HepG2 (cell line): ENCODE measurements at regions not wholly inside any gene's neighbourhood (a gene's known extent, or its start where the extent isn't known, plus 50 kb on each side); places are given as distances from the start of the nearest gene placed in this dataset.

Experiments
- ATAC-seq: fragments of 200-7000 bp; cut with Tn5 transposase; 3 replicates; pipeline ENCODE4 v1.9.1; 2020; ENCODE audit warnings: mild to moderate bottlenecking, moderate library complexity
- BruUV-seq: library from RNA; stranded (reverse); fragments of 400-500 nt; replicated peaks from 2 replicates; lab custom pipeline; 2021; lab: Mats Ljungman, UMichigan
- CTCF ChIA-PET: fragments of 300-600 bp; formaldehyde crosslinking; extraction: SDS; loops from one replicate; lab custom pipeline; 2021; ENCODE audit warnings: low total read pairs, inconsistent platforms, low intra/inter-chr PET ratio; lab: Yijun Ruan, JAX
- POLR2A ChIA-PET: fragments of 350-600 bp; sonication (Branson Sonifier 250); formaldehyde crosslinking; loops from one replicate; lab custom pipeline; 2020; ENCODE audit warnings: antibody characterized with exemption, inconsistent platforms; lab: Yijun Ruan, JAX
- DNase-seq: peaks from one replicate; pipeline ENCODE4 v3.0.0-alpha.2; 2015; ENCODE audit warnings: low spot score
- FAIRE-seq: peaks from 3 replicates; lab custom pipeline; 2011; peaks lifted over from hg19 to GRCh38; lab: Jason Lieb, UNC
- H2AFZ ChIP-seq: one replicate; pipeline ENCODE4 v1.6.1; 2011; ENCODE audit warnings: low read length, inconsistent platforms
- H3K27ac ChIP-seq: fragments of 300-600 bp; 3 replicates; pipeline ENCODE4 v1.8.0; 2011; ENCODE audit warnings: mixed run types, mild to moderate bottlenecking, mixed read lengths, low read length, inconsistent platforms; ENCODE audit not compliant: insufficient read depth; ENCODE audit errors: extremely low read length
- H3K27me3 ChIP-seq, 2 experiments: fragments of 200-600 bp in 1 of 2; 2 replicates in 1 of 2; 3 replicates in 1 of 2; pipeline versions ENCODE4 v1.6.0 to v1.8.0; 2011; ENCODE audit warnings: low read length in 2 of 2, mild to moderate bottlenecking in 2 of 2, moderate library complexity in 2 of 2, inconsistent platforms in 1 of 2; ENCODE audit not compliant: insufficient read depth in 2 of 2, control insufficient read depth in 1 of 2
- H3K36me3 ChIP-seq, 2 experiments: fragments of 200-600 bp in 1 of 2; replicated peaks in 1 of 2; 2 replicates in 1 of 2; 3 replicates in 1 of 2; pipeline versions ENCODE4 v1.5.1 to v1.8.0; 2011; ENCODE audit warnings: low read length in 2 of 2, inconsistent platforms in 1 of 2; ENCODE audit not compliant: insufficient read depth in 2 of 2, control insufficient read depth in 1 of 2
- H3K4me1 ChIP-seq: 2 replicates; pipeline ENCODE4 v1.5.1; 2012; ENCODE audit warnings: low read length, inconsistent platforms; ENCODE audit not compliant: insufficient read depth
- H3K4me2 ChIP-seq: 2 replicates; pipeline ENCODE4 v1.6.0; 2011; ENCODE audit warnings: low read depth, low read length, inconsistent platforms
- H3K4me3 ChIP-seq, 3 experiments: fragments of 200-600 bp in 1 of 3; sonication (generic), shearing (Covaris generic) in 1 of 3; replicated peaks in 1 of 3; 2 replicates each; pipeline ENCODE4 v1.5.1; 2011 to 2016; ENCODE audit warnings: low read length in 3 of 3, inconsistent platforms in 2 of 3, low read depth in 2 of 3, mild to moderate bottlenecking in 2 of 3, control low read depth in 1 of 3, mixed read lengths in 1 of 3; ENCODE audit not compliant: insufficient read depth in 1 of 3
- H3K79me2 ChIP-seq: one replicate; pipeline ENCODE4 v1.6.1; 2011; ENCODE audit warnings: low read length, inconsistent platforms; ENCODE audit not compliant: insufficient read depth
- H3K9ac ChIP-seq: 2 replicates; pipeline ENCODE4 v1.6.0; 2011; ENCODE audit warnings: mild to moderate bottlenecking, low read depth, low read length, inconsistent platforms; ENCODE audit not compliant: insufficient read depth
- H3K9me3 ChIP-seq: 2 replicates; pipeline ENCODE4 v1.5.1; 2012; ENCODE audit warnings: mild to moderate bottlenecking, low read length
- H4K20me1 ChIP-seq: 2 replicates; pipeline ENCODE4 v1.6.0; 2011; ENCODE audit warnings: inconsistent platforms, mild to moderate bottlenecking, low read length, moderate library complexity; ENCODE audit not compliant: insufficient read depth
- MBD4 ChIP-seq: IDR thresholded peaks from 2 replicates; pipeline ENCODE4 v1.6.1; 2012; ENCODE audit warnings: low read length, inconsistent platforms, borderline replicate concordance
- NCOA2 ChIP-seq: sonication (generic); formaldehyde crosslinking; IDR thresholded peaks from 2 replicates; pipeline ENCODE4 v1.8.0; 2022; ENCODE audit warnings: inconsistent platforms
- NFIB ChIP-seq: sonication (generic); formaldehyde crosslinking; IDR thresholded peaks from 2 replicates; pipeline ENCODE4 v1.9.0; 2021; ENCODE audit warnings: missing genetic modification reagents, mild to moderate bottlenecking, borderline replicate concordance
- REST ChIP-seq, 2 experiments: IDR thresholded peaks; 2 replicates each; pipeline ENCODE4 v1.6.1; 2011 to 2012; ENCODE audit warnings: low read length in 2 of 2, borderline replicate concordance in 1 of 2, low read depth in 1 of 2, mild to moderate bottlenecking in 1 of 2, moderate library complexity in 1 of 2
- SRSF9 ChIP-seq: fragments of 200-400 bp; formaldehyde crosslinking; IDR thresholded peaks from 2 replicates; pipeline ENCODE4 v1.6.1; 2018; ENCODE audit warnings: borderline replicate concordance, mild to moderate bottlenecking, low read depth, low read length; ENCODE audit not compliant: insufficient read depth, poor library complexity, severe bottlenecking
- ZBTB26 ChIP-seq: IDR thresholded peaks from 2 replicates; pipeline ENCODE4 v1.6.1; 2016; ENCODE audit warnings: missing compliant biosample characterization, missing genetic modification reagents, borderline replicate concordance
- ZBTB34 ChIP-seq: sonication (generic); formaldehyde crosslinking; IDR thresholded peaks from 2 replicates; pipeline ENCODE4 v1.8.0; 2022; ENCODE audit warnings: mild to moderate bottlenecking, missing genetic modification reagents
- ZNF724P ChIP-seq: sonication (generic); formaldehyde crosslinking; IDR thresholded peaks from 2 replicates; pipeline ENCODE4 v1.8.0; 2022; ENCODE audit warnings: missing genetic modification reagents, borderline replicate concordance
- ZNF766 ChIP-seq: sonication (generic); formaldehyde crosslinking; IDR thresholded peaks from 2 replicates; pipeline ENCODE4 v1.5.0; 2020; ENCODE audit warnings: missing genetic modification reagents, borderline replicate concordance
- WGBS: methylation state at CpG from one replicate; pipeline ENCODE4 v1.1.6; 2017; ENCODE audit warnings: low lambda C conversion rate; 5-methylcytosine and 5-hydroxymethylcytosine counted together
- in situ Hi-C: cut with HindIII; loops from 2 replicates; pipeline ENCODE4 v1.10.0; 2017; ENCODE audit warnings: low pct_unique_long_range_greater_than_20kb; ENCODE audit not compliant: extremely low pct_ligation_motif_present
- intact Hi-C: fragments of 100-400 bp; cut with micrococcal nuclease; formaldehyde crosslinking; loops from one replicate; pipeline ENCODE4 v1.10.0; 2022; ENCODE audit not compliant: unreplicated experiment

- Histone ChIP-seq H3K4me1 (no peaks in the 10 kb centered on the region), H3K27ac (no peak overlapping the region), H3K9me3 (no peaks in the 10 kb centered on the region), H3K36me3 (no peaks in the 10 kb centered on the region), H2AFZ (no peak overlapping the region), H3K79me2 (no peaks in the 10 kb centered on the region), H3K27me3 (no peaks in the 10 kb centered on the region), H3K9ac (no peak overlapping the region), H4K20me1 (no peaks in the 10 kb centered on the region), H3K4me3 (no peak overlapping the region), H3K4me2 (no peak overlapping the region)
- WGBS, result 69% methylated on average over 2 of the region's 5 CpGs
- ChIA-PET POLR2A (no interaction called here), CTCF (no interaction called here)
- in situ Hi-C loops (no loop called here), intact Hi-C loops (no loop called here)
- no TSS peak for BruUV-seq
- ATAC-seq (no peak), FAIRE-seq (no peak), DNase-seq (no peak)
- TF ChIP-seq ZNF766 (CRISPR knock-in tag) (no peak), NFIB (CRISPR knock-in tag) (no peak), MBD4 (no peak), ZBTB34 (CRISPR knock-in tag) (no peak), ZNF724P (CRISPR knock-in tag) (no peak)
Measured at GRCh38 chr18:42348722-42349121, 393.7 kb downstream of the PIK3C3 start.

GRCh38 chr18:42351455-42351854, 396.4 kb downstream of the PIK3C3 start:
- 73% methylated on average over 2 of the region's 2 CpGs for WGBS
- ChIA-PET CTCF (no interaction called here), POLR2A (no interaction called here)
- in situ Hi-C loops (no loop called here), intact Hi-C loops (no loop called here)
- Histone ChIP-seq H3K4me3 (no peak overlapping the region), H3K27ac (no peak overlapping the region), H3K36me3 (no peaks in the 10 kb centered on the region), H3K4me2 (no peak overlapping the region), H2AFZ (no peak overlapping the region), H3K9ac (no peak overlapping the region), H3K27me3 (no peaks in the 10 kb centered on the region), H4K20me1 (no peaks in the 10 kb centered on the region), H3K9me3 (no peaks in the 10 kb centered on the region), H3K79me2 (no peaks in the 10 kb centered on the region), H3K4me1 (no peaks in the 10 kb centered on the region)
- BruUV-seq, result no TSS peak
- ATAC-seq, result no peak
- no peak for FAIRE-seq
- DNase-seq, result no peak
- TF ChIP-seq SRSF9, result no peak
- TF ChIP-seq ZBTB26 (CRISPR knock-in tag), result no peak
- TF ChIP-seq NCOA2, result no peak
- peak in 1 of 2 experiments; percentile 79; a peak in 2 of 4 replicates for TF ChIP-seq REST (IDR thresholded peaks at IDR 0.05; ENCODE audit: borderline replicate concordance in 1 of 2, low read depth in 1 of 2, low read length in 2 of 2)
